ENCODE measurements at regions not wholly inside any gene's neighbourhood (a gene's known extent, or its start where the extent isn't known, plus 50 kb on each side); places are given as distances from the start of the nearest gene placed in this dataset.

DNA sequence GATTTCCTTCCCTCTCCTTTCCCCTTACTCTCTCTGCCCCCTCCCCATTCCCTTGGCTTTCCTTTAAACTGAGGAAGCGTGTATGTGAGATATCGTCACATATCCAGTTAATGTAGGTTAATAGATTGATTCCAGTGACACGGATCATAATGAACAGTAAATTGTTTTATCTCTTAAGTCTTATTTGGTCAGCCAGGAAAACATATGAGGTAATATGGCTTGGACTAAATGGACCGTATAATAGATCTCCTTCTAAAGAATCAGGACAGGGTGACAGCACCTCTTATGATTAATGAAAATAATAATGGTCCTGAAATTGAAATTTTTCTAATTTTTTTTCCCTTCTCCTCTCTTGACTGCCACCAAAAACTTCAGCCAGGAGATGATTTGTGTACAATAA, 779.8 kb upstream of the NR2F2 start:
- Mint-ChIP-seq H3K4me1 (peaks cover 2% of the 10 kb centered on the region; the same call in 1 of the 3 replicates), H3K36me3 (ENCODE audit: low read depth) (no peaks in the 10 kb centered on the region), H3K27me3 (ENCODE audit: insufficient read depth, low read depth, poor library complexity) (no peaks in the 10 kb centered on the region), H3K27ac (no peak overlapping the region), H3K9me3 (no peaks in the 10 kb centered on the region), H3K4me3 (no peak overlapping the region)
- H3K27me3 ChIP-seq (ENCODE audit: insufficient read depth): no peaks in the 10 kb centered on the region
- H3F3A ChIP-seq (replicated peaks; ENCODE audit: low read depth): no peaks in the 10 kb centered on the region
- no peak overlapping the region for H3K4me3 ChIP-seq
- ATAC-seq: no peak
- no peaks in the 10 kb centered on the region for H3K79me2 ChIP-seq (replicated peaks; ENCODE audit: insufficient read depth)
- H3K4me1 ChIP-seq (ENCODE audit: insufficient read depth): no peaks in the 10 kb centered on the region
- H3K27ac ChIP-seq (ENCODE audit: low read depth): no peak overlapping the region
- H3K36me3 ChIP-seq (ENCODE audit: insufficient read depth): no peaks in the 10 kb centered on the region
- no peak for DNase-seq (ENCODE audit: low spot score)
- H2AFZ ChIP-seq: no peak overlapping the region; the same call in 1 of the 2 replicates
- no peak overlapping the region for H3K4me2 ChIP-seq
- no peaks in the 10 kb centered on the region for H4K20me1 ChIP-seq (replicated peaks; ENCODE audit: insufficient read depth)
- TF ChIP-seq, protein P1, sequence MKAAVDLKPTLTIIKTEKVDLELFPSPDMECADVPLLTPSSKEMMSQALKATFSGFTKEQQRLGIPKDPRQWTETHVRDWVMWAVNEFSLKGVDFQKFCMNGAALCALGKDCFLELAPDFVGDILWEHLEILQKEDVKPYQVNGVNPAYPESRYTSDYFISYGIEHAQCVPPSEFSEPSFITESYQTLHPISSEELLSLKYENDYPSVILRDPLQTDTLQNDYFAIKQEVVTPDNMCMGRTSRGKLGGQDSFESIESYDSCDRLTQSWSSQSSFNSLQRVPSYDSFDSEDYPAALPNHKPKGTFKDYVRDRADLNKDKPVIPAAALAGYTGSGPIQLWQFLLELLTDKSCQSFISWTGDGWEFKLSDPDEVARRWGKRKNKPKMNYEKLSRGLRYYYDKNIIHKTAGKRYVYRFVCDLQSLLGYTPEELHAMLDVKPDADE (IDR thresholded peaks at IDR 0.05): no peak
- TF ChIP-seq STAT1 (IDR thresholded peaks at IDR 0.05; ENCODE audit: unreplicated experiment) (no peak), EZH2 (IDR thresholded peaks at IDR 0.05; ENCODE audit: low read depth, unreplicated experiment) (no peak), ZNF331 (CRISPR knock-in tag; IDR thresholded peaks at IDR 0.05; ENCODE audit: low read depth) (no peak), NANOG (IDR thresholded peaks at IDR 0.05; ENCODE audit: borderline replicate concordance) (no peak), POLR2AphosphoS5 (IDR thresholded peaks at IDR 0.05; ENCODE audit: low read depth) (no peak), EZH2phosphoT487 (IDR thresholded peaks at IDR 0.05; ENCODE audit: unreplicated experiment) (no peak), JUNB (IDR thresholded peaks at IDR 0.05; ENCODE audit: unreplicated experiment) (no peak), ZNF114 (CRISPR knock-in tag; IDR thresholded peaks at IDR 0.05) (no peak), CREB1 (CRISPR knock-in tag; IDR thresholded peaks at IDR 0.05; ENCODE audit: low read depth) (no peak)
- TF ChIP-seq, protein P2, sequence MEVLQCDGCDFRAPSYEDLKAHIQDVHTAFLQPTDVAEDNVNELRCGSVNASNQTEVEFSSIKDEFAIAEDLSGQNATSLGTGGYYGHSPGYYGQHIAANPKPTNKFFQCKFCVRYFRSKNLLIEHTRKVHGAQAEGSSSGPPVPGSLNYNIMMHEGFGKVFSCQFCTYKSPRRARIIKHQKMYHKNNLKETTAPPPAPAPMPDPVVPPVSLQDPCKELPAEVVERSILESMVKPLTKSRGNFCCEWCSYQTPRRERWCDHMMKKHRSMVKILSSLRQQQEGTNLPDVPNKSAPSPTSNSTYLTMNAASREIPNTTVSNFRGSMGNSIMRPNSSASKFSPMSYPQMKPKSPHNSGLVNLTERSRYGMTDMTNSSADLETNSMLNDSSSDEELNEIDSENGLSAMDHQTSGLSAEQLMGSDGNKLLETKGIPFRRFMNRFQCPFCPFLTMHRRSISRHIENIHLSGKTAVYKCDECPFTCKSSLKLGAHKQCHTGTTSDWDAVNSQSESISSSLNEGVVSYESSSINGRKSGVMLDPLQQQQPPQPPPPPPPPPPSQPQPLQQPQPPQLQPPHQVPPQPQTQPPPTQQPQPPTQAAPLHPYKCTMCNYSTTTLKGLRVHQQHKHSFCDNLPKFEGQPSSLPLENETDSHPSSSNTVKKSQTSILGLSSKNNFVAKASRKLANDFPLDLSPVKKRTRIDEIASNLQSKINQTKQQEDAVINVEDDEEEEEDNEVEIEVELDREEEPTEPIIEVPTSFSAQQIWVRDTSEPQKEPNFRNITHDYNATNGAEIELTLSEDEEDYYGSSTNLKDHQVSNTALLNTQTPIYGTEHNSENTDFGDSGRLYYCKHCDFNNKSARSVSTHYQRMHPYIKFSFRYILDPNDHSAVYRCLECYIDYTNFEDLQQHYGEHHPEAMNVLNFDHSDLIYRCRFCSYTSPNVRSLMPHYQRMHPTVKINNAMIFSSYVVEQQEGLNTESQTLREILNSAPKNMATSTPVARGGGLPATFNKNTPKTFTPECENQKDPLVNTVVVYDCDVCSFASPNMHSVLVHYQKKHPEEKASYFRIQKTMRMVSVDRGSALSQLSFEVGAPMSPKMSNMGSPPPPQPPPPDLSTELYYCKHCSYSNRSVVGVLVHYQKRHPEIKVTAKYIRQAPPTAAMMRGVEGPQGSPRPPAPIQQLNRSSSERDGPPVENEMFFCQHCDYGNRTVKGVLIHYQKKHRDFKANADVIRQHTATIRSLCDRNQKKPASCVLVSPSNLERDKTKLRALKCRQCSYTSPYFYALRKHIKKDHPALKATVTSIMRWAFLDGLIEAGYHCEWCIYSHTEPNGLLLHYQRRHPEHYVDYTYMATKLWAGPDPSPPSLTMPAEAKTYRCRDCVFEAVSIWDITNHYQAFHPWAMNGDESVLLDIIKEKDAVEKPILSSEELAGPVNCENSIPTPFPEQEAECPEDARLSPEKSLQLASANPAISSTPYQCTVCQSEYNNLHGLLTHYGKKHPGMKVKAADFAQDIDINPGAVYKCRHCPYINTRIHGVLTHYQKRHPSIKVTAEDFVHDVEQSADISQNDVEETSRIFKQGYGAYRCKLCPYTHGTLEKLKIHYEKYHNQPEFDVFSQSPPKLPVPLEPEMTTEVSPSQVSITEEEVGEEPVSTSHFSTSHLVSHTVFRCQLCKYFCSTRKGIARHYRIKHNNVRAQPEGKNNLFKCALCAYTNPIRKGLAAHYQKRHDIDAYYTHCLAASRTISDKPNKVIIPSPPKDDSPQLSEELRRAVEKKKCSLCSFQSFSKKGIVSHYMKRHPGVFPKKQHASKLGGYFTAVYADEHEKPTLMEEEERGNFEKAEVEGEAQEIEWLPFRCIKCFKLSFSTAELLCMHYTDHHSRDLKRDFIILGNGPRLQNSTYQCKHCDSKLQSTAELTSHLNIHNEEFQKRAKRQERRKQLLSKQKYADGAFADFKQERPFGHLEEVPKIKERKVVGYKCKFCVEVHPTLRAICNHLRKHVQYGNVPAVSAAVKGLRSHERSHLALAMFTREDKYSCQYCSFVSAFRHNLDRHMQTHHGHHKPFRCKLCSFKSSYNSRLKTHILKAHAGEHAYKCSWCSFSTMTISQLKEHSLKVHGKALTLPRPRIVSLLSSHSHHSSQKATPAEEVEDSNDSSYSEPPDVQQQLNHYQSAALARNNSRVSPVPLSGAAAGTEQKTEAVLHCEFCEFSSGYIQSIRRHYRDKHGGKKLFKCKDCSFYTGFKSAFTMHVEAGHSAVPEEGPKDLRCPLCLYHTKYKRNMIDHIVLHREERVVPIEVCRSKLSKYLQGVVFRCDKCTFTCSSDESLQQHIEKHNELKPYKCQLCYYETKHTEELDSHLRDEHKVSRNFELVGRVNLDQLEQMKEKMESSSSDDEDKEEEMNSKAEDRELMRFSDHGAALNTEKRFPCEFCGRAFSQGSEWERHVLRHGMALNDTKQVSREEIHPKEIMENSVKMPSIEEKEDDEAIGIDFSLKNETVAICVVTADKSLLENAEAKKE (CRISPR knock-in tag; IDR thresholded peaks at IDR 0.05): no peak
- TF ChIP-seq, protein P3, sequence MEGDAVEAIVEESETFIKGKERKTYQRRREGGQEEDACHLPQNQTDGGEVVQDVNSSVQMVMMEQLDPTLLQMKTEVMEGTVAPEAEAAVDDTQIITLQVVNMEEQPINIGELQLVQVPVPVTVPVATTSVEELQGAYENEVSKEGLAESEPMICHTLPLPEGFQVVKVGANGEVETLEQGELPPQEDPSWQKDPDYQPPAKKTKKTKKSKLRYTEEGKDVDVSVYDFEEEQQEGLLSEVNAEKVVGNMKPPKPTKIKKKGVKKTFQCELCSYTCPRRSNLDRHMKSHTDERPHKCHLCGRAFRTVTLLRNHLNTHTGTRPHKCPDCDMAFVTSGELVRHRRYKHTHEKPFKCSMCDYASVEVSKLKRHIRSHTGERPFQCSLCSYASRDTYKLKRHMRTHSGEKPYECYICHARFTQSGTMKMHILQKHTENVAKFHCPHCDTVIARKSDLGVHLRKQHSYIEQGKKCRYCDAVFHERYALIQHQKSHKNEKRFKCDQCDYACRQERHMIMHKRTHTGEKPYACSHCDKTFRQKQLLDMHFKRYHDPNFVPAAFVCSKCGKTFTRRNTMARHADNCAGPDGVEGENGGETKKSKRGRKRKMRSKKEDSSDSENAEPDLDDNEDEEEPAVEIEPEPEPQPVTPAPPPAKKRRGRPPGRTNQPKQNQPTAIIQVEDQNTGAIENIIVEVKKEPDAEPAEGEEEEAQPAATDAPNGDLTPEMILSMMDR (conservative IDR thresholded peaks at IDR 0.05; ENCODE audit: low read depth in 2 of 2): no peak
- TF ChIP-seq, protein P4, sequence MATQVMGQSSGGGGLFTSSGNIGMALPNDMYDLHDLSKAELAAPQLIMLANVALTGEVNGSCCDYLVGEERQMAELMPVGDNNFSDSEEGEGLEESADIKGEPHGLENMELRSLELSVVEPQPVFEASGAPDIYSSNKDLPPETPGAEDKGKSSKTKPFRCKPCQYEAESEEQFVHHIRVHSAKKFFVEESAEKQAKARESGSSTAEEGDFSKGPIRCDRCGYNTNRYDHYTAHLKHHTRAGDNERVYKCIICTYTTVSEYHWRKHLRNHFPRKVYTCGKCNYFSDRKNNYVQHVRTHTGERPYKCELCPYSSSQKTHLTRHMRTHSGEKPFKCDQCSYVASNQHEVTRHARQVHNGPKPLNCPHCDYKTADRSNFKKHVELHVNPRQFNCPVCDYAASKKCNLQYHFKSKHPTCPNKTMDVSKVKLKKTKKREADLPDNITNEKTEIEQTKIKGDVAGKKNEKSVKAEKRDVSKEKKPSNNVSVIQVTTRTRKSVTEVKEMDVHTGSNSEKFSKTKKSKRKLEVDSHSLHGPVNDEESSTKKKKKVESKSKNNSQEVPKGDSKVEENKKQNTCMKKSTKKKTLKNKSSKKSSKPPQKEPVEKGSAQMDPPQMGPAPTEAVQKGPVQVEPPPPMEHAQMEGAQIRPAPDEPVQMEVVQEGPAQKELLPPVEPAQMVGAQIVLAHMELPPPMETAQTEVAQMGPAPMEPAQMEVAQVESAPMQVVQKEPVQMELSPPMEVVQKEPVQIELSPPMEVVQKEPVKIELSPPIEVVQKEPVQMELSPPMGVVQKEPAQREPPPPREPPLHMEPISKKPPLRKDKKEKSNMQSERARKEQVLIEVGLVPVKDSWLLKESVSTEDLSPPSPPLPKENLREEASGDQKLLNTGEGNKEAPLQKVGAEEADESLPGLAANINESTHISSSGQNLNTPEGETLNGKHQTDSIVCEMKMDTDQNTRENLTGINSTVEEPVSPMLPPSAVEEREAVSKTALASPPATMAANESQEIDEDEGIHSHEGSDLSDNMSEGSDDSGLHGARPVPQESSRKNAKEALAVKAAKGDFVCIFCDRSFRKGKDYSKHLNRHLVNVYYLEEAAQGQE (IDR thresholded peaks at IDR 0.05; ENCODE audit: unreplicated experiment): no peak
- H3K9me2 ChIP-seq (ENCODE audit: insufficient read depth): no peaks in the 10 kb centered on the region
